HG03280 (cell line): ENCODE measurements at regions not wholly inside any gene's neighbourhood (a gene's known extent, or its start where the extent isn't known, plus 50 kb on each side); places are given as distances from the start of the nearest gene placed in this dataset.
"Not testable (repeated sequence)": the region's sequence is repeated elsewhere in the genome, so short reads cannot be mapped to it uniquely, and the experiment has no call there.

Experiments
- ATAC-seq: cut with Tn5 transposase; IDR thresholded peaks from one replicate; pipeline ENCODE4 v1.9.1; 2021; ENCODE audit warnings: mild to moderate bottlenecking, moderate library complexity; ENCODE audit not compliant: unreplicated experiment

DNA sequence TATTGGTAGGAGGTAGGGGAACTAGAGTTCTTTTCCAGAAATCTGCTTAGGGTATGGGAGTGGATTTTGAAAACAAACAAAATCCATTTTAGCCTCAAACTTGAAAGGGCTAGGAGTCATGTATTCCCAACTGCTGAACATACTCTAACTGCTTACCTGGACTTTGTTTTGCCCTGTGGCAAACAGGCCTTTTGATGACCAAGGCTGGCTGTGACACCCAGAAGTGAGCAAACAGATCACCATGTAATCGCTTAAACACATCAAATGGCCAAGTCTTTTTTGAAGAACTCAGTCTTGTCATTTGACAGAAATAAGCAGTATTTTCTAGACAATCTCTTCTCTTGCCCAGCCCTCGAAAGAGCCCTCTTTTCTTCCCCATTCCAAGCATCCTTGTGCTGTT is 203.4 kb downstream of the KIT start:
- no peak for ATAC-seq

DNA sequence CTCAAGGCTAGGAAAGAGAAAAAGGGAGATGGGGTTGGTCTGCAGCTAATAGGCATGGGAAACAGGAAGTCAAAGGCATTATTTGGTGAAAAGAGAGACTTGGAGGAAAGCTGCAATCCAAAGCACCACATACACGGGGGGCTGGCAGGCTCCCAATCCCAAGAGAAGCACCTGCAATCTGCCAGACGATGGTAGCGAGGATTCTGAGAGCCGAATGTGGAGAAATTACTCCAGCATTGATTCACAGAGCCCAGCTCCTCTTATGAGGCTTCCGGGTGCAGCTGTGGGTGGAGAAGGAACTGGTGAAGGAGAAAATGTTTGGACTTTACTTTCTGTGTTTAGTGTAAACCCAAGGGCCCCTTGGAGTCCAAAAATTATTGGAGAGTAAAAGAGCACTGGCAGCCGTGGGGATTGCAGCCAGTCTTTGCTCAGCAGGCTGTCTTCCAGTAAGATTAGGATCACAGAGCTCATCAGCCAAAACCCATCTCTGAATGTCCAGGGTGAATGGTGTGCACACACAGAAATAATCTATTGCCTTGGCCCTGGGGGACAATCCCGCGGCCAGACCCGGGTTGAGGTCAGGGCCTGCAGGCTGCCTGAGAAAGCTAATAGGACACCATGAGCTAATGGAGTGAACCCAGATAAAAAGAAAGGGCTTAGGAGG is 197.6 kb downstream of the KIT start:
- ATAC-seq, result no peak

DNA sequence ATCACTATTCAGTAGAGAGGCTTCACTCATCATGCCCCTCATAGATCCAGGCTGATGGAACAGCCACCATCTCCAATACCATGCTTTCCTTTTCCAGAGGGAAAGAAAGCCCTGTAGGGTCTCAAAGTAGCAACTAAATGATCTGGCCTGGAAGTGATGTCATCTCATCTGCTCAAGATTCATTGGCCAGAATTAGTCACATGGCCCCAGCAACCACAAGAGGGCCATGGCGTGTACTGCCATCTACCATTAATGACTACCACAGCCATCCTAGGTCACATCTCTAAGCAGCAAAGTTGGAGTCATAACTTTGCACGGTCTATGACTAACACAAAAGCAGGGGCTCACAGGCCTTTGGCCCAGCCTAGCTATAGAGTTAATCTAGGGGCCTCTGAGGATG is 194.8 kb downstream of the KIT start:
- ATAC-seq, result no peak

DNA sequence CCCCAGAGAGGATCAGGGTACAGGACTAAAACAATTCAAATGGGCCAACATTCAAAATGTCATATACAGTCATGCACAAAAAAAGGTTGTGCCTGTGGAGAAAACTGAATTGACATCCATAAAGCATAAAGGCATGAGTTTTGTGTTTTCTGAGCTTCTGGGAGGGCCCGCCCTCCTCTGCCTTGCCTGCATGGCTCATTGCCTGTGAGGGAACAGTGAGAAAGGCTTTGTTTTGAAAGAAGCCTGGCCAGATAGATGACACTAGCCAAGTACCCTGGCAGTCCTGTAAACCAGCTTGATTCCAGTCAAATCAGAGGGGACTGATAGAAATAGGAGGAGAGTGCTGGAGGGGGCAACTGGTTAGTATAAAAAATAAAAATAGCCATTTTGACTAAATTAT is 194.3 kb downstream of the KIT start:
- no peak for ATAC-seq

DNA sequence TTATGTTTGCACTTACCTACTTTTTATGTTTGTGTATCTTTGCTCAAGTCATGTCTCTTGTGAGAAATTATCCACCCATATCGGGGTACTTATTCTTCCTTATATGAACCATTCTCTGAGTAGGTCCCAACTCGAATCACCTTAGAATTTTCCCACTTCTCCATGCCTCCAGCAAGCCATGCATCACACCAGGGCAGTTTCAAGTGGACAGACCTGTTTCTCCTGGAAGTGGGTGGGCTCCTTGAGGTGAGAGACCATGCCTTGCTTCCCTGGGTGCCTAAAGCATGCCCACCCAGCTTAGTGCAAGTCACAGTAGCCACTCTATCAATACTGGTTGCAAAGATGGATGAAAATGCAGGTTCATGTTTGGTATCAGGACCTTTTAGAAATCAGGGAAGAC is 187.2 kb downstream of the KIT start:
- no peak for ATAC-seq

DNA sequence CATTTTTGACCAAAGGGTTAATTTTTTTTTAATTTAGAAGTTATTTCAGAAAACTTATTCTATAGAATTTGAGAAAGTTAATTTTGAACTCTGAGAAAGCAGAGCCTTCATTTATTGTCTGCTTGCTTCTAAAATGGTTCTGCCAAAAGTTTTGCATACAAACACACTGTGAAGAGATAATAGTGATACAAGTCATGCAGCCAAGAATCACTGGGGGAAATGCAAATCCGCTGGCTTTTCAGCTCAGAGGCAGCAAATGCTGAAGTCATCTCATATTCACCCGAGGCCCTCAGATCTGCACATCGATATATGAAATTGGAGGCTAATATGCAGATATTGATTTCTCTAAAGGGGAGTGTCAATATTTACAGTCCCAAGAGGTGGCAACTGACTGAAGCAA is 186.2 kb downstream of the KIT start:
- ATAC-seq, result no peak

DNA sequence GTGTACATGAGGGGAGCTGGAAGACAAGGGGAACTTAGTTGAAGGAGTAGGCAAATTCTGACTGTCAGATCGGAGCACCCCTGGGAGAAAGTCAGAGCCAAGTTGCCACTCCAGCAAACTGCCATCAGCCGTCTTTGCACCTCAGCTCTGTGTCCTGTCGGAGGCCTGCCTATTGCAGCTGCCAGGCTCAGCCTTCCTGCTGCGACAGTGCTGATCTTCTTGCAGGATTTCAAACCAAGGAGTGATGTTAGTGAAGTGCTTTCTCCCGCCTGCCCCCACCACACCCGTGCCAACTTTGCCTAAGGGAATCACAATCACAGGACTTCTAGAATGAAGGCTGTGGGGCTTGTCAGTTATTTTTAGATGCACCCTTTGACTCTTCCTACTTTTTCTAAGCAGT is 185.3 kb downstream of the KIT start:
- no peak for ATAC-seq

DNA sequence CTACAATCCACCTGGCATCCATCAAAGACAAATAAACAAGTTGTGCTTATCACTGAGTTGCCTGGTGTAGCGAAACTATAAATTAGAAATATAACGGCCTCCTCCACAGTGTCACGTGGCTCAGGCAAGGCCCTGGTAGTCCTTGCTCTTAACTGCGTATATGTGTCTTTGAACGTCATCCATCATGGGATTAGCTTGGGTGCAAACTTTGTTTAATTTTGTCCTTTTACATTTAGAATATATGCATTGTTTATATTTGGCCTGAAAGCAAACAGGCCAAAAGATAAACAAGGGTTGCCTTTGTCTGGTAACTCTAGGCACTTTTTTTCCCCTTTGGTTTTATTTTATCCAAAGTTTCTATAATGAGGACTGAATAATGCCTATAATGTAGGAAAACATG is 184.9 kb downstream of the KIT start:
- ATAC-seq, result no peak

DNA sequence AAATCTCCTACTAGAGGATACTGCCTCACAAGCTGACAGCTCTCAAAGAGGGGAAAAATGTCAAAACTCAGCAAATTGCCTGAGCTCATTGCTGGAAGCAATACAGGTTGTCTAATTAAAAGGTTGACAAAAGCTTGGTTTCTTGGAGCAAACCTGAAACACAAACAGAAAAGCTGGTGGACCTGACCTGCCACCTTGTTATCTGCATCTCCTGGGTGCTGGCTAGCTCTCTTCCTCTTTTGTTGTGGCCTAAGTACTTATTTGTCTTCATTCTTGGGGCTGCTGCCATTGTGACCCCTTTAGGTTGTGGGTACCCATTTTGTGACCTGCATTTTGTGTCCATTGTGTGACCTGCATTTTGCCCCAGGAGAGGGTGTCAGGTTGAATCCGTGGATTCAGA is 184.5 kb downstream of the KIT start:
- ATAC-seq, result no peak

DNA sequence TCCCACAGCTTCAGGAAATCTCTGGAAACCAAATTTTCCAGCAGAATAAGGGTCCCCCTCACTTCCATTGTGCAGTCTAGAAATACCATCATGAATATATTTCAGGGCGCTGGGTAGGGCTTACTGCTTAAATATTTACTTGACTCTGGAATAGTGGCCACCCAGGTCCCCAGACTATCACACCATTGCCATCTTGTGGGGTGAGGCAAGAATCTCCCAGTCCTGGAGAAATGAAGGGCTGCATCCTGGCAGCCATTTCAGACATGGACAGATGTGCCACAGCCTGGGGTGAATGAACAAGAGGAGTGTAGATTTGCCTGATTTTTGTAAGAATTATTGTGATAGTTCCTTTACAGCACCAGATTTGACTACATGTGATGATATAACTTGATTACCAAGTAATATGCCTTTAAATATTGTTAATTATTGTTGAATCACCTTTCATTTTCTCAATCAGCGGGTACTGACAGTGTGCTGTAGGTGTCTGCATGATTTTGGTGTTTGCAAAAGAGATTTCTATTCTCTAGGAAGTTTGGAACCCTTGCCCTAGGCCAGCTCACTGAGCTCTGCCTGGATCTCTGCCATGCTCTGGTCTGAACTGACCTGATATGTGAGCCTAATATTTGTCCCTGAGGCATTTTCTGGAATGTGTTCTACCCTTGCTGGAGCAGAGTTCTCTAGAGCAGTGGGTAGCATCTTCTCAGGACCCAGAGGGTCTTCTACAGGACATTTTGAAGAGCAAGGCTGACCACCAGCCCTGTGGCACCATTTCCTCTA is 183.4 kb downstream of the KIT start:
- ATAC-seq, result no peak

DNA sequence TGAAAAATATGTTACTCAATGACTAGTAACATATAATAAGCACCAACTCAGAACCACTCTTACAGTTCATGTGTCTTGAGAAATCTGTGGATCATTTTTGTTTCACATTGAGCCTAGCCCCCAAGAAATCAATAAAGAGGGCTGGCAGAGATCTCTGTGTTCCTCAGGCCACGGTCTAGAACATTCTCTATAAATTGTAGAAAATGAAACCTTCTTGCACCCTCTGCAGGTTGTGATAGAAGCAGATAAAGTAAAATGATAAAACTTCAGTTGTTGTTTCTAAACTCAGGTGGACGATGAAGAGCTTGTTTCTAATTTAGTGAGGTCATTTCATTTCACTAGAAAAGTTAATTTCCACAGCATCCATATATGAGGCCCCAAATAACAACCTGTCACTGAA is 182.7 kb downstream of the KIT start:
- no peak for ATAC-seq

DNA sequence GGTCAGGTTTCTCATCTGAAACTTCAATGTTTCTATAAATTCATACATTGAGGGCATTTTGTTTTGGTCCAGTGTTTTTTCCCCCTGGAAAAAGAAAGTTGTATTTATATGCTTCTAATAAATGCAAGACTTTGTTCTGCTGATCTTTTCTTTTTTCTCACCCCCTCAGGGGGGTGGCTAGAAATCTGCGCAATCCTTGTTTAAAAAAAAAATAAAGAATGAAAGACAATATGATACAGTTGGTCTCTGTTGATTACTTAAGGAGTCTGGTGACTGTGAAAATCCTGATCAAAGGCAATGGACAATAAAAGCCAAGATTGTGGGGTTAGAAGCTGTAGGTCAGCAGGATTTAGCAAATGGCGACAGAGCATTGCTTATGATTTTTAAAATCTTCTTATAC is 180.5 kb downstream of the KIT start:
- no peak for ATAC-seq

DNA sequence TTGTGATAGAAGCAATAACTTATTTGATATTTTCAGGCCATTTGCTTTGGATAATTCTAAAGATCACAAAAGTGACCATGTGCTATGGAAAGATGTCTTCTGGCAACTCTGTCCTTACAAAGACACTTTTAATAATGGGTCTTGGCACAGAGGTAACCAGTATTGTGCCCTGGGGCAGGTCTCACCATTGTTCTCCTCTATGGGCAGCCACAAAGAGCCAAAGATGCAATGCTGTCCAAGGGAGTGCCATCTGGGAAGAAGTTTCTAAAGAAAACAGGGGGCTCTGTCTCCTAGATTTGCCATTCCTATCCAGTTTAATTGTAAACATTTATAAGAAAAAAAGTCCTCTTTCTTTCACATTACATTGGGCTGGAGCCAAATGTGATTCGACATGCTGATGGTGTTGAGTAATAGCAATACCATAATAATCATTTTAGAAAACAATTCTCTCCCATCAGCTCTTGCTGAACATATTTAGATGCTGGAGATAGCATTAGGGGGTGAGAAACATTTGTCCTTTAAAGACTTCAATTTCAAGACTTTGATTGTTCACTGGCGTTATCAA is 179.9 kb downstream of the KIT start:
- ATAC-seq, result no peak

DNA sequence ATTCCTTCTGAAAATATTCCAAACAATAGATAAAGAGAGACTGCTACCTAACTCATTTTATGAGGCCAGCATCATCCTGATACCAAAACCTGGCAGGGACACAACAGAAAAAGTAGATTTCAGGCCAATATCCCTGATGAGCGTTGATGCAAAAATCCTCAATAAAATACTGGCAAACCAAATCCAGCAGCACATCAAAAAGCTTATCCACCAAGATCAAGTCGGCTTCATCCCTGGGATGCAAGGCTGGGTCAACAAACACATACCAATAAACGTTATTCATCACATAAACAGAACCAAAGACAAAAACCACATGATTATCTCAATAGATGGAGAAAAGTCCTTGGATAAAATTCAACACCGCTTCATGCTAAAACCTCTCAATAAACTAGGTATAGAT is 170.6 kb downstream of the KIT start:
- not testable (repeated sequence) for ATAC-seq

DNA sequence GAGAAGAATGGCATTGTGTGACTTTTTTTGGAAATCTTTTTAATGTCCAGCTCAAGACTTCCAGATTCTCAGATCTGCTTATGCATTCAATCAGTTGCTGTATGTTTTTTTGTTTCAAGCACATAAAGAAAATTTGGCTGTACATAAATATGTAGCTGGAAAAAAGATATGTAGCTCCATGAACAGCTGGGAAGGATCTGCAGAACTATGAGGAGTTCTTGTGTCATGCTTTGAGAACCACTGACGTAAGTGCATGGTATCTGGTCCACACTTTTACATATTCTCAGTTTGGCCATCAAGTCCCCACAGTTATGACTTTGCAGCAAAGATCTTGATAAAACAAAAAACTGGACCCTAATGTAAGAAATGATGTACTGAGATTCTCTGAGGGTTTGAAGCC is 165.9 kb downstream of the KIT start:
- no peak for ATAC-seq

DNA sequence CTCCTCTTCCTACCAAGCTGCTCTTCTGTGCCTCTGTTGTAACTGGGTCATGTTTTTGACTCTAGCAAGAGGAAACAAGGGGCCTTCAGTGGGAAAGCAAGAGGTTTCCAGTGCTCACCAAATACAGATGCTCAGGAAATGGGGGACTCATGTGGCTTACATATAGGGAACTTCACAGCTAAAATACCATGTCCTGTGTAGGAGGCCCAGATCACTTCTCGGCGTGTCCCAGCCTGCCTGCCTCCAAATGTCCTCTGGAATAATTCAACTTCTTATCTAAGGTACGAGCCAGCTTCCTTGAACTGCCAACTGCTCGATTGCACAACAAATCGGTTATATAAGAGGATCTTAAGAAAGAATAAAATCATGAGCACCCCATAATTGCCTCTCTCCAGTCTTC is 161.3 kb downstream of the KIT start:
- no peak for ATAC-seq

DNA sequence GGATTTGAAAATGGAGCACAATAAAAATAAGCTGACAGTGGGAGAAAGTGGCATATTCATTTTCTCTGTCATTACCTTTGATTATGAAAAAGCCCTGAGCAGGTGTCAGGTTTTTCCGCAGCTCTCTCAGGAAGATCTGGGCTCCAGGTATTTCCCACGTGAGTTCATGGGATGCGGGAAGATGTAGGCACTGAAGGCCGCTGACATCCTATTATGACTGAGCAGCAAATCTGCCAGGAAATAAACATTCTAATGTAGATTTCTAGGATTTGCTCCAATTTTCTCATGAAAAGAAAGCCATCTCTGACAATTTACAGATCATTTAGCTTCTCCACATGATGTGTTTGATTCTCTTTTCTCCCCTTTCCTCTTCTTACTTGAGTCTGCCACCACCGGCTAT is 160.7 kb downstream of the KIT start:
- no peak for ATAC-seq

DNA sequence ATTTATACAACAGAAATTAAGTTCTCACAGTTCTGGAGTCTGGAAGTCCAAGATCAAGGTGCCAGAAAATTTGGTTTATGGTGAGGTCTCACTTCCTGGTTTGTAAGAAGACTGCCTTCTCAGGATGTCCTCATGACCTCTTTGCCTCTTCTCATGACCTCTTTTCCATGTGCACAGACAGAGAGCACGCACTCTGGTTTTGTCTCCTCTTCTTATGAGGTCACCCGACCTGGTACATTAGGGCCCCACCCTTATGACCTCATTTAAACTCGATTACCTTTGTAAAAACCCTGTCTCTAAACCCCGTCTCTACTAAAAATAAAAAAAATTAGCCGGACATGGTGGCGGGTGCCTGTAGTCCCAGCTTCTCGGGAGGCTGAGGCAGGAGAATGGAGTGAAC is 155.9 kb downstream of the KIT start:
- no peak for ATAC-seq

DNA sequence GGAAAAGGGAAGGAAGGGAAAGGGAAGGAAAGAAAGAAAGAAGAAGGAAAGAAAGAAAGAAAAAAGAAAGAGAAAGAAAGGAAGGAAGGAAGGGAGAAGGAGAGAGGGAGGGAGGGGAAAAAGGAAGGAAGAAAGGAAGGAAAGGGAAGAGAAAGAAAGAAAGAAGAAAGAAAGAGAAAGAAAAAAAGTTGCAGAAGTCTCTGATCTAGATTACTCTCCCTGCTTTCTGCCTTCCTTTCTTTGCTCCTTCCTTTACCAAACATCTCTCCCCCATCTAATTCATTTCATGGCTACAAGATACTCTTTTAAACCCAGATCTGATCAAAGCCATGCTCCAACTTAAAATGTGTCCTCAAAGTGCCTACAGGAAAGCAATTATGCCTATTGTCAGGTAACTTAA is 148.6 kb downstream of the KIT start:
- no peak for ATAC-seq

DNA sequence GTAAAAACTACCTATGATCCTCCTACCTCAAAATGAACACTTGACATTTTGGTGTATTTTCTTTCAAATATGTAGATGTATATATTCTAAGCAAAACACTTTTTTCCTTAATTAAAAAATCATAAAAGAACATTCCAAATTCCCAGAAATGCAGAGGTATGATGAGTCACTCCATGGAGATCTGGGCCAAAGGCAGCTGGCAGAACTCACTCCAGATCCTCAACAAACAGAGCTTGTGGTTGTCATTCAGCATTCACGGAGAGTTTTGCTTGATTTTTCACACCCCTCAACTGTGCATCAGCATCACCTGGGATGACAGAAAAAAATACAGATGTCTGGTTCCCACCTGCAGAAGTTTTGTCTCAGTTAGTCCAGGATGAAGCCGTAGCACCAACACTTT is 144.6 kb downstream of the KIT start:
- ATAC-seq, result no peak

DNA sequence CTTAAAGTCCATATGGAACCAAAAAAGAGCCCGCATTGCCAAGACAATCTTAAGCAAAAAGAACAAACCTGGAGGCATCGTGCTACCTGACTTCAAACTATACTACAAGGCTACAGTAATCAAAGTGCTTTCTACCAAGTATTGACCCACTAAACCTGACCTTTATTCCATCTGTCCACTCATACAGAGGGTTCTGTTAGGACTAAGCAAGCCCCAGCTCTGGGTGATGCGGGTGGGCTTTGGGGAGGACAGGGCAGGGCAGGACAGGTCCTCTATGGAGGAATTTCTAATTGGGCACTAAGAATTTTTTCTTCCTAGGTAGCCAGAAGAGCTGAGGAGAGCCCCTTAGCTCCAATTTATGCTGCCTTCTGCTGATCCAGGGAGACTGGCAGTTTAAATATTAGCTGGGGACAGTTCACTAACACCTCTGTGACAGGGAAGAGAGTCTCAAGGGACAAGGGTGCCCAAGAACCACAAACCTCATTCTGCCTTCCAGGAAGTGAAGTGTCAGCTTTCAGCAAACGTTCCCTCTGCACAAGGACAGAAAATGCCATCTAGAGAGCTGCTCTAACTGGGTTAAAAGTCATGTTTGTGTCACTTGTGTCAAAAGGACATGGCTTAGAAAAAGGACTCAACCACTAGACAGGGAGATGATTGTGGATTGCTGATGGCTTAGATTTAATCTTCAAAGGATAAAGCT is 143.2 kb downstream of the KIT start:
- no peak for ATAC-seq

DNA sequence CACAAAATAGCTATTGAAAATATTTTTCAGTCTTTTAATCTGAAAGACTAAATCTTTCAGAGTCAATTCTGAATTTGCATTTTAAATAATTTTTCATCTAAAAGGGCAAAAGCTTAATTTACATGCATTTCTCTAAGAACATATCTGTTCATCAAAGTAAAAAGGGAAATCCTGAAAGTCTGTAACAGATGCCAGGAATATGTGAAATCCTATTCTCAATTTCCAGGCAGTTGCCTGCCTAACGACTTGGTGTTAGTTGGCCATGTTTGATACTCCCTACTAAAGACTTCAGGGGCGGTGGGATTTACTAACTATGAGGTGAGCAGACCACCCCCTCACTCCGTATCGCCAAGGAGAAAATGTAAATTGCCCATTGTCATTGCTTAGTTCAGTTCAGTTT is 136.8 kb downstream of the KIT start:
- no peak for ATAC-seq
